OCI-M1 (cell line): ENCODE measurements at regions not wholly inside any gene's neighbourhood (a gene's known extent, or its start where the extent isn't known, plus 50 kb on each side); places are given as distances from the start of the nearest gene placed in this dataset.
"Not testable (repeated sequence)": the region's sequence is repeated elsewhere in the genome, so short reads cannot be mapped to it uniquely, and the experiment has no call there.

Source experiments
- DNase-seq: peaks from one replicate; lab custom pipeline; 2025; lab: John Stamatoyannopoulos, UW

- DNase-seq, result no peak
Observed at GRCh38 chr11:59008947-59009346, 69.7 kb downstream of the GLYATL1 start.

- DNase-seq, result peak; percentile 14
Observed at GRCh38 chr11:59009661-59010060, 70.4 kb downstream of the GLYATL1 start.

GRCh38 chr11:59010708-59011107, 71.4 kb downstream of the GLYATL1 start:
- DNase-seq, result no peak

- no peak for DNase-seq
Observed at GRCh38 chr11:59011655-59012397, 72.5 kb downstream of the GLYATL1 start.

GRCh38 chr11:59012398-59013265, 73.3 kb downstream of the GLYATL1 start:
- DNase-seq, result no peak

GRCh38 chr11:59025097-59025496, 61.0 kb upstream of the GLYATL1B start:
- DNase-seq, result no peak

- DNase-seq, result peak; percentile 17
Observed at GRCh38 chr11:59028105-59028504, 58.0 kb upstream of the GLYATL1B start.

GRCh38 chr11:59029366-59029889, 56.7 kb upstream of the GLYATL1B start:
- DNase-seq, result no peak

GRCh38 chr11:59030037-59030436, 56.1 kb upstream of the GLYATL1B start:
- no peak for DNase-seq

- DNase-seq, result not testable (repeated sequence)
Observed at GRCh38 chr11:59031746-59032145, 54.4 kb upstream of the GLYATL1B start.
